K562 (cell line): ENCODE measurements at regions not wholly inside any gene's neighbourhood (a gene's known extent, or its start where the extent isn't known, plus 50 kb on each side); places are given as distances from the start of the nearest gene placed in this dataset.

Experiments used
- BACH1 ChIP-seq: fragments of 200-800 bp; sonication (Bioruptor generic); IDR thresholded peaks from 2 replicates; pipeline ENCODE4 v1.6.1; 2016; ENCODE audit warnings: missing genetic modification characterization, missing compliant biosample characterization
- SIN3A ChIP-seq, 2 experiments: fragments of 150-350 bp in 1 of 2; IDR thresholded peaks; 2 replicates each; pipeline ENCODE4 v1.6.1; 2011 to 2016; ENCODE audit warnings: borderline replicate concordance in 2 of 2, low read depth in 2 of 2, low read length in 2 of 2, mild to moderate bottlenecking in 2 of 2, moderate library complexity in 2 of 2; ENCODE audit not compliant: control insufficient read depth in 1 of 2
- SOX6 ChIP-seq: fragments of 450-650 bp; IDR thresholded peaks from 2 replicates; pipeline ENCODE4 v1.6.1; 2014; ENCODE audit warnings: mild to moderate bottlenecking
- SP1 ChIP-seq: sonication (generic); formaldehyde crosslinking; IDR thresholded peaks from 2 replicates; pipeline ENCODE4 v1.8.1; 2022; ENCODE audit warnings: mild to moderate bottlenecking, missing genetic modification reagents
- TF ChIP-seq, protein P1 (sequence below): fragments of 250-450 bp; sonication (Bioruptor Pico); IDR thresholded peaks from 2 replicates; pipeline ENCODE4 v1.5.0; 2021
- TF ChIP-seq, protein P2 (sequence below): fragments of 250-450 bp; sonication (Bioruptor Pico); IDR thresholded peaks from 2 replicates; pipeline ENCODE4 v1.8.0; 2021; ENCODE audit warnings: moderate library complexity, mild to moderate bottlenecking, inconsistent platforms

DNA sequence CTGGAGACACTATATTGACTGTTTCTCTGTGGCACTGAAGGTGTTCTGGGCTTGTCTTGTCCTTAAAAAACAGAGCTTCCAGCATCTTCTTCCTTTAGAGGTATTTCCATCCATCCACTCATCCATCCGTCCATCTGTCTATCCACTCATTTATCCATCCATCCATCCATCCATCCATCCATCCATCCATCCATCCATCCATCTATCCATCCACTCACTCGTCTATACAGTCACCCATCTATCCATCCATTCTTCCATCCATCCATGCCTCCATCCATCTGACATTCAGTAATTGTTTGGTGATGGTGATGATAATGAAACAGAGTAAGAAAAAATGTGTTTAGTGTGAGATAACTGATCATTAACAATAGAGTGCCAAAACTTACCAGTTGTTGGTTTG, 334.8 kb downstream of the NSG2 start:
- TF ChIP-seq SOX6, result no peak
- TF ChIP-seq, protein P1, sequence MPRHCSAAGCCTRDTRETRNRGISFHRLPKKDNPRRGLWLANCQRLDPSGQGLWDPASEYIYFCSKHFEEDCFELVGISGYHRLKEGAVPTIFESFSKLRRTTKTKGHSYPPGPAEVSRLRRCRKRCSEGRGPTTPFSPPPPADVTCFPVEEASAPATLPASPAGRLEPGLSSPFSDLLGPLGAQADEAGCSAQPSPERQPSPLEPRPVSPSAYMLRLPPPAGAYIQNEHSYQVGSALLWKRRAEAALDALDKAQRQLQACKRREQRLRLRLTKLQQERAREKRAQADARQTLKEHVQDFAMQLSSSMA, result no peak
- no peak for TF ChIP-seq SIN3A (IDR thresholded peaks at IDR 0.05; ENCODE audit: borderline replicate concordance in 2 of 2, control insufficient read depth in 1 of 2, low read depth in 2 of 2, low read length in 2 of 2)
- TF ChIP-seq SP1 (CRISPR knock-in tag), result no peak
- no peak for TF ChIP-seq BACH1 (tag)
- TF ChIP-seq, protein P2, sequence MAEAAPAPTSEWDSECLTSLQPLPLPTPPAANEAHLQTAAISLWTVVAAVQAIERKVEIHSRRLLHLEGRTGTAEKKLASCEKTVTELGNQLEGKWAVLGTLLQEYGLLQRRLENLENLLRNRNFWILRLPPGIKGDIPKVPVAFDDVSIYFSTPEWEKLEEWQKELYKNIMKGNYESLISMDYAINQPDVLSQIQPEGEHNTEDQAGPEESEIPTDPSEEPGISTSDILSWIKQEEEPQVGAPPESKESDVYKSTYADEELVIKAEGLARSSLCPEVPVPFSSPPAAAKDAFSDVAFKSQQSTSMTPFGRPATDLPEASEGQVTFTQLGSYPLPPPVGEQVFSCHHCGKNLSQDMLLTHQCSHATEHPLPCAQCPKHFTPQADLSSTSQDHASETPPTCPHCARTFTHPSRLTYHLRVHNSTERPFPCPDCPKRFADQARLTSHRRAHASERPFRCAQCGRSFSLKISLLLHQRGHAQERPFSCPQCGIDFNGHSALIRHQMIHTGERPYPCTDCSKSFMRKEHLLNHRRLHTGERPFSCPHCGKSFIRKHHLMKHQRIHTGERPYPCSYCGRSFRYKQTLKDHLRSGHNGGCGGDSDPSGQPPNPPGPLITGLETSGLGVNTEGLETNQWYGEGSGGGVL (CRISPR knock-in tag), result no peak
